GM12878 (cell line): ENCODE measurements at regions not wholly inside any gene's neighbourhood (a gene's known extent, or its start where the extent isn't known, plus 50 kb on each side); places are given as distances from the start of the nearest gene placed in this dataset.

ENCODE experiments used
- ATAC-seq: fragments of 200-7000 bp; cut with Tn5 transposase; 3 replicates; pipeline ENCODE4 v1.9.1; 2020; ENCODE audit warnings: mild to moderate bottlenecking, moderate library complexity
- BruUV-seq: library from RNA; stranded (reverse); fragments of 400-500 nt; replicated peaks from 2 replicates; lab custom pipeline; 2021; lab: Mats Ljungman, UMichigan
- CTCF ChIA-PET: fragments of 300-600 bp; sonication (Branson Sonifier 250); formaldehyde crosslinking; extraction: SDS; loops from one replicate; lab custom pipeline; 2021; ENCODE audit warnings: inconsistent platforms; lab: Yijun Ruan, JAX
- POLR2A ChIA-PET: fragments of 350-600 bp; formaldehyde crosslinking; extraction: SDS; loops from one replicate; lab custom pipeline; 2021; ENCODE audit warnings: inconsistent platforms; lab: Charles Lee
- RAD21 ChIA-PET: fragments of 300-600 bp; sonication (Branson Sonifier 250); formaldehyde crosslinking; loops from one replicate; lab custom pipeline; 2023; ENCODE audit warnings: antibody characterized with exemption; ENCODE audit not compliant: unreplicated experiment; lab: Charles Lee
- SMC1A ChIA-PET: fragments of 300-600 bp; sonication (Branson Sonifier 250); formaldehyde crosslinking; loops from one replicate; lab custom pipeline; 2023; ENCODE audit not compliant: unreplicated experiment, uncharacterized antibody; lab: Charles Lee
- DNase-seq: peaks from one replicate; pipeline ENCODE4 v3.0.0-alpha.2; 2011; ENCODE audit warnings: low read depth, low spot score
- FAIRE-seq: peaks from 3 replicates; lab custom pipeline; 2011; peaks lifted over from hg19 to GRCh38; lab: Jason Lieb, UNC
- H2AFZ ChIP-seq: 2 replicates; pipeline ENCODE4 v1.6.0; 2011; ENCODE audit warnings: low read depth, low read length, control low read depth; ENCODE audit not compliant: control insufficient read depth
- H3K27ac ChIP-seq: 2 replicates; pipeline ENCODE4 v1.5.1; 2011; ENCODE audit warnings: control low read depth; ENCODE audit not compliant: control insufficient read depth, insufficient read depth
- H3K27me3 ChIP-seq, 2 experiments: replicated peaks in 1 of 2; 2 replicates each; pipeline versions ENCODE4 v1.6.0 to v1.6.1; 2011; ENCODE audit warnings: low read length in 1 of 2; ENCODE audit not compliant: control insufficient read depth in 2 of 2, insufficient read depth in 2 of 2
- H3K36me3 ChIP-seq, 2 experiments: 2 replicates each; pipeline ENCODE4 v1.5.1; 2011; ENCODE audit warnings: low read length in 1 of 2; ENCODE audit not compliant: control insufficient read depth in 2 of 2, insufficient read depth in 2 of 2
- H3K4me1 ChIP-seq: 2 replicates; pipeline ENCODE4 v1.6.1; 2011; ENCODE audit warnings: mild to moderate bottlenecking, low read length, moderate library complexity, mixed read lengths; ENCODE audit not compliant: control insufficient read depth, insufficient read depth
- H3K4me2 ChIP-seq: 2 replicates; pipeline ENCODE4 v1.6.0; 2011; ENCODE audit warnings: control low read depth; ENCODE audit not compliant: control insufficient read depth, insufficient read depth
- H3K4me3 ChIP-seq: fragments of 200-600 bp; sonication (generic); 2 replicates; pipeline ENCODE4 v1.5.1; 2016
- H3K79me2 ChIP-seq: 2 replicates; pipeline ENCODE4 v1.6.0; 2011; ENCODE audit warnings: low read length; ENCODE audit not compliant: control insufficient read depth, insufficient read depth
- H3K9ac ChIP-seq: 2 replicates; pipeline ENCODE4 v1.8.0; 2011; ENCODE audit warnings: low read length, control low read depth, mixed read lengths; ENCODE audit not compliant: control insufficient read depth, insufficient read depth
- H3K9me3 ChIP-seq: replicated peaks from 3 replicates; pipeline ENCODE4 v1.5.1; 2011; ENCODE audit warnings: mild to moderate bottlenecking, low read length; ENCODE audit not compliant: control insufficient read depth, insufficient read depth
- H4K20me1 ChIP-seq: 2 replicates; pipeline ENCODE4 v1.6.0; 2011; ENCODE audit not compliant: control insufficient read depth, insufficient read depth
- CHD4 ChIP-seq: fragments of 200-600 bp; sonication (generic); IDR thresholded peaks from 2 replicates; pipeline ENCODE4 v1.6.1; 2016; ENCODE audit warnings: mild to moderate bottlenecking
- DPF2 ChIP-seq: fragments of 450-650 bp; IDR thresholded peaks from 2 replicates; pipeline ENCODE4 v1.6.1; 2017; ENCODE audit warnings: mild to moderate bottlenecking
- JUND ChIP-seq: IDR thresholded peaks from 2 replicates; pipeline ENCODE4 v1.6.1; 2012; ENCODE audit warnings: low read depth, mild to moderate bottlenecking, low read length, improper control_type of control experiment, moderate library complexity
- PAX5 ChIP-seq: IDR thresholded peaks from 2 replicates; pipeline ENCODE4 v1.6.1; 2011; ENCODE audit warnings: low read depth, low read length, borderline replicate concordance
- RAD51 ChIP-seq: fragments of 450-650 bp; IDR thresholded peaks from 2 replicates; pipeline ENCODE4 v1.6.1; 2016; ENCODE audit warnings: moderate library complexity, mild to moderate bottlenecking, inconsistent platforms
- SIN3A ChIP-seq: IDR thresholded peaks from 2 replicates; pipeline ENCODE4 v1.6.1; 2012; ENCODE audit warnings: low read depth, low read length, improper control_type of control experiment
- TAF1 ChIP-seq: IDR thresholded peaks from 2 replicates; pipeline ENCODE4 v1.6.1; 2011; ENCODE audit warnings: mild to moderate bottlenecking, low read depth, low read length, borderline replicate concordance
- TCF12 ChIP-seq: IDR thresholded peaks from 2 replicates; pipeline ENCODE4 v1.6.1; 2011; ENCODE audit warnings: low read depth, mild to moderate bottlenecking, low read length
- TCF7 ChIP-seq: IDR thresholded peaks from 2 replicates; pipeline ENCODE4 v1.6.1; 2014; ENCODE audit warnings: antibody characterized with exemption, borderline replicate concordance
- YY1 ChIP-seq: IDR thresholded peaks from 2 replicates; pipeline ENCODE4 v1.6.1; 2011; ENCODE audit warnings: low read depth, mild to moderate bottlenecking, low read length
- ZBED1 ChIP-seq: IDR thresholded peaks from 2 replicates; pipeline ENCODE4 v1.6.1; 2016; ENCODE audit warnings: borderline replicate concordance
- ZSCAN29 ChIP-seq: fragments of 450-650 bp; IDR thresholded peaks from 2 replicates; pipeline ENCODE4 v1.6.1; 2017; ENCODE audit warnings: mild to moderate bottlenecking, moderate library complexity
- WGBS: methylation state at CpG from one replicate; pipeline ENCODE4 v1.1.6; 2016; ENCODE audit warnings: low lambda C conversion rate; ENCODE audit not compliant: insufficient replicate concordance, insufficient coverage; ENCODE audit errors: missing lambda C conversion rate; 5-methylcytosine and 5-hydroxymethylcytosine counted together
- in situ Hi-C: fragments of 300-500 bp; cut with MboI; formaldehyde crosslinking; loops from 9 replicates; pipeline ENCODE4 v1.14.3; 2018; ENCODE audit warnings: mixed read lengths
- intact Hi-C: fragments of 100-400 bp; cut with micrococcal nuclease; formaldehyde crosslinking; loops from one replicate; pipeline ENCODE4 v1.14.2; 2022; ENCODE audit not compliant: unreplicated experiment
- TF ChIP-seq, protein P1 (sequence below): IDR thresholded peaks from 2 replicates; pipeline ENCODE4 v1.6.1; 2011; ENCODE audit warnings: borderline replicate concordance, low read depth, mild to moderate bottlenecking, moderate library complexity, mixed read lengths, low read length; ENCODE audit not compliant: insufficient read depth; ENCODE audit errors: extremely low read length
- TF ChIP-seq, protein P2 (sequence below): fragments of 450-650 bp; IDR thresholded peaks from 2 replicates; pipeline ENCODE4 v1.6.1; 2017; ENCODE audit warnings: mild to moderate bottlenecking, moderate library complexity
- TF ChIP-seq, protein P3 (sequence below): fragments of 450-650 bp; IDR thresholded peaks from 2 replicates; pipeline ENCODE4 v1.6.1; 2017; ENCODE audit warnings: mild to moderate bottlenecking, moderate library complexity
- TF ChIP-seq, protein P4 (sequence below): fragments of 450-650 bp; IDR thresholded peaks from 2 replicates; pipeline ENCODE4 v1.6.1; 2016; ENCODE audit warnings: mild to moderate bottlenecking

DNA sequence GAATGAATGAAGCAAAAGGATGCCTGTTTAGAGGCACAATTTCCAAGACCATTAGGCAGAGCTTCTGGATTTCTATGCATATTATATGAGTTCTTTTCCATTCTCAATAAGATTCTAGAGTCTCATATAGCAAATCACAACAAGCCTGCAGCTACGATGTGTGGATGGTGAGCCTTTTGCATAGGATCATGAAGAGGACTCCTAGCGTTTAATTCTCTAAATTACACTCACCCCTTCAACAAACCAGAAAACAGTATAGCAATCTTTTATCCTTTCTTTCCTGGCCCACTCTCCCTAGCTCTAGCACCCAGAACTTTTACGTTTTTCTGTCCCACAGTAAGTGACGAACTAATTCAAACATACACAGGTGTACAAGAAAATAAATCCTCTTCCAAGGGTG lies 293.1 kb upstream of the KLHL29 start:
- FAIRE-seq (no peak), ATAC-seq (no peak), DNase-seq (no peak)
- H3K9ac ChIP-seq: no peak overlapping the region
- no peak overlapping the region for H3K4me2 ChIP-seq
- no peaks in the 10 kb centered on the region for H3K79me2 ChIP-seq
- no peaks in the 10 kb centered on the region for H3K4me1 ChIP-seq
- no peaks in the 10 kb centered on the region for H4K20me1 ChIP-seq
- H3K36me3 ChIP-seq: no peaks in the 10 kb centered on the region
- no peaks in the 10 kb centered on the region; a peak in 1 of 4 replicates for H3K27me3 ChIP-seq
- 10% methylated on average over 4 of the region's 4 CpGs for WGBS
- H3K27ac ChIP-seq: no peak overlapping the region
- in situ Hi-C loops: no loop called here
- ChIA-PET POLR2A (no interaction called here), RAD21 (no interaction called here), CTCF (no interaction called here), SMC1A (interaction anchor here (1.1 kb wide), 1 partner anchor 10 kb away, joined by 3 read pairs; no protein-coding TSS in a partner anchor)
- no peak overlapping the region for H3K4me3 ChIP-seq
- H2AFZ ChIP-seq: no peak overlapping the region
- H3K9me3 ChIP-seq: no peaks in the 10 kb centered on the region
- intact Hi-C loops: no loop called here
- BruUV-seq: no TSS peak
- TF ChIP-seq YY1: no peak
- TF ChIP-seq, protein P1, sequence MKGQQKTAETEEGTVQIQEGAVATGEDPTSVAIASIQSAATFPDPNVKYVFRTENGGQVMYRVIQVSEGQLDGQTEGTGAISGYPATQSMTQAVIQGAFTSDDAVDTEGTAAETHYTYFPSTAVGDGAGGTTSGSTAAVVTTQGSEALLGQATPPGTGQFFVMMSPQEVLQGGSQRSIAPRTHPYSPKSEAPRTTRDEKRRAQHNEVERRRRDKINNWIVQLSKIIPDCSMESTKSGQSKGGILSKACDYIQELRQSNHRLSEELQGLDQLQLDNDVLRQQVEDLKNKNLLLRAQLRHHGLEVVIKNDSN: no peak
- TF ChIP-seq, protein P2, sequence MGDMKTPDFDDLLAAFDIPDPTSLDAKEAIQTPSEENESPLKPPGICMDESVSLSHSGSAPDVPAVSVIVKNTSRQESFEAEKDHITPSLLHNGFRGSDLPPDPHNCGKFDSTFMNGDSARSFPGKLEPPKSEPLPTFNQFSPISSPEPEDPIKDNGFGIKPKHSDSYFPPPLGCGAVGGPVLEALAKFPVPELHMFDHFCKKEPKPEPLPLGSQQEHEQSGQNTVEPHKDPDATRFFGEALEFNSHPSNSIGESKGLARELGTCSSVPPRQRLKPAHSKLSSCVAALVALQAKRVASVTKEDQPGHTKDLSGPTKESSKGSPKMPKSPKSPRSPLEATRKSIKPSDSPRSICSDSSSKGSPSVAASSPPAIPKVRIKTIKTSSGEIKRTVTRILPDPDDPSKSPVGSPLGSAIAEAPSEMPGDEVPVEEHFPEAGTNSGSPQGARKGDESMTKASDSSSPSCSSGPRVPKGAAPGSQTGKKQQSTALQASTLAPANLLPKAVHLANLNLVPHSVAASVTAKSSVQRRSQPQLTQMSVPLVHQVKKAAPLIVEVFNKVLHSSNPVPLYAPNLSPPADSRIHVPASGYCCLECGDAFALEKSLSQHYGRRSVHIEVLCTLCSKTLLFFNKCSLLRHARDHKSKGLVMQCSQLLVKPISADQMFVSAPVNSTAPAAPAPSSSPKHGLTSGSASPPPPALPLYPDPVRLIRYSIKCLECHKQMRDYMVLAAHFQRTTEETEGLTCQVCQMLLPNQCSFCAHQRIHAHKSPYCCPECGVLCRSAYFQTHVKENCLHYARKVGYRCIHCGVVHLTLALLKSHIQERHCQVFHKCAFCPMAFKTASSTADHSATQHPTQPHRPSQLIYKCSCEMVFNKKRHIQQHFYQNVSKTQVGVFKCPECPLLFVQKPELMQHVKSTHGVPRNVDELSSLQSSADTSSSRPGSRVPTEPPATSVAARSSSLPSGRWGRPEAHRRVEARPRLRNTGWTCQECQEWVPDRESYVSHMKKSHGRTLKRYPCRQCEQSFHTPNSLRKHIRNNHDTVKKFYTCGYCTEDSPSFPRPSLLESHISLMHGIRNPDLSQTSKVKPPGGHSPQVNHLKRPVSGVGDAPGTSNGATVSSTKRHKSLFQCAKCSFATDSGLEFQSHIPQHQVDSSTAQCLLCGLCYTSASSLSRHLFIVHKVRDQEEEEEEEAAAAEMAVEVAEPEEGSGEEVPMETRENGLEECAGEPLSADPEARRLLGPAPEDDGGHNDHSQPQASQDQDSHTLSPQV: no peak
- no peak for TF ChIP-seq SIN3A
- no peak for TF ChIP-seq TCF7
- no peak for TF ChIP-seq DPF2
- no peak for TF ChIP-seq TAF1
- no peak for TF ChIP-seq ZBED1
- TF ChIP-seq ZSCAN29: no peak
- no peak for TF ChIP-seq JUND
- no peak for TF ChIP-seq RAD51
- no peak for TF ChIP-seq TCF12
- TF ChIP-seq, protein P3, sequence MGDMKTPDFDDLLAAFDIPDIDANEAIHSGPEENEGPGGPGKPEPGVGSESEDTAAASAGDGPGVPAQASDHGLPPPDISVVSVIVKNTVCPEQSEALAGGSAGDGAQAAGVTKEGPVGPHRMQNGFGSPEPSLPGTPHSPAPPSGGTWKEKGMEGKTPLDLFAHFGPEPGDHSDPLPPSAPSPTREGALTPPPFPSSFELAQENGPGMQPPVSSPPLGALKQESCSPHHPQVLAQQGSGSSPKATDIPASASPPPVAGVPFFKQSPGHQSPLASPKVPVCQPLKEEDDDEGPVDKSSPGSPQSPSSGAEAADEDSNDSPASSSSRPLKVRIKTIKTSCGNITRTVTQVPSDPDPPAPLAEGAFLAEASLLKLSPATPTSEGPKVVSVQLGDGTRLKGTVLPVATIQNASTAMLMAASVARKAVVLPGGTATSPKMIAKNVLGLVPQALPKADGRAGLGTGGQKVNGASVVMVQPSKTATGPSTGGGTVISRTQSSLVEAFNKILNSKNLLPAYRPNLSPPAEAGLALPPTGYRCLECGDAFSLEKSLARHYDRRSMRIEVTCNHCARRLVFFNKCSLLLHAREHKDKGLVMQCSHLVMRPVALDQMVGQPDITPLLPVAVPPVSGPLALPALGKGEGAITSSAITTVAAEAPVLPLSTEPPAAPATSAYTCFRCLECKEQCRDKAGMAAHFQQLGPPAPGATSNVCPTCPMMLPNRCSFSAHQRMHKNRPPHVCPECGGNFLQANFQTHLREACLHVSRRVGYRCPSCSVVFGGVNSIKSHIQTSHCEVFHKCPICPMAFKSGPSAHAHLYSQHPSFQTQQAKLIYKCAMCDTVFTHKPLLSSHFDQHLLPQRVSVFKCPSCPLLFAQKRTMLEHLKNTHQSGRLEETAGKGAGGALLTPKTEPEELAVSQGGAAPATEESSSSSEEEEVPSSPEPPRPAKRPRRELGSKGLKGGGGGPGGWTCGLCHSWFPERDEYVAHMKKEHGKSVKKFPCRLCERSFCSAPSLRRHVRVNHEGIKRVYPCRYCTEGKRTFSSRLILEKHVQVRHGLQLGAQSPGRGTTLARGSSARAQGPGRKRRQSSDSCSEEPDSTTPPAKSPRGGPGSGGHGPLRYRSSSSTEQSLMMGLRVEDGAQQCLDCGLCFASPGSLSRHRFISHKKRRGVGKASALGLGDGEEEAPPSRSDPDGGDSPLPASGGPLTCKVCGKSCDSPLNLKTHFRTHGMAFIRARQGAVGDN: no peak
- no peak for TF ChIP-seq CHD4
- TF ChIP-seq, protein P4, sequence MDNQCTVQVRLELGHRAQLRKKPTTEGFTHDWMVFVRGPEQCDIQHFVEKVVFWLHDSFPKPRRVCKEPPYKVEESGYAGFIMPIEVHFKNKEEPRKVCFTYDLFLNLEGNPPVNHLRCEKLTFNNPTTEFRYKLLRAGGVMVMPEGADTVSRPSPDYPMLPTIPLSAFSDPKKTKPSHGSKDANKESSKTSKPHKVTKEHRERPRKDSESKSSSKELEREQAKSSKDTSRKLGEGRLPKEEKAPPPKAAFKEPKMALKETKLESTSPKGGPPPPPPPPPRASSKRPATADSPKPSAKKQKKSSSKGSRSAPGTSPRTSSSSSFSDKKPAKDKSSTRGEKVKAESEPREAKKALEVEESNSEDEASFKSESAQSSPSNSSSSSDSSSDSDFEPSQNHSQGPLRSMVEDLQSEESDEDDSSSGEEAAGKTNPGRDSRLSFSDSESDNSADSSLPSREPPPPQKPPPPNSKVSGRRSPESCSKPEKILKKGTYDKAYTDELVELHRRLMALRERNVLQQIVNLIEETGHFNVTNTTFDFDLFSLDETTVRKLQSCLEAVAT: no peak
- no peak for TF ChIP-seq PAX5
